ENCODE measurements at regions not wholly inside any gene's neighbourhood (a gene's known extent, or its start where the extent isn't known, plus 50 kb on each side); places are given as distances from the start of the nearest gene placed in this dataset.

DNA sequence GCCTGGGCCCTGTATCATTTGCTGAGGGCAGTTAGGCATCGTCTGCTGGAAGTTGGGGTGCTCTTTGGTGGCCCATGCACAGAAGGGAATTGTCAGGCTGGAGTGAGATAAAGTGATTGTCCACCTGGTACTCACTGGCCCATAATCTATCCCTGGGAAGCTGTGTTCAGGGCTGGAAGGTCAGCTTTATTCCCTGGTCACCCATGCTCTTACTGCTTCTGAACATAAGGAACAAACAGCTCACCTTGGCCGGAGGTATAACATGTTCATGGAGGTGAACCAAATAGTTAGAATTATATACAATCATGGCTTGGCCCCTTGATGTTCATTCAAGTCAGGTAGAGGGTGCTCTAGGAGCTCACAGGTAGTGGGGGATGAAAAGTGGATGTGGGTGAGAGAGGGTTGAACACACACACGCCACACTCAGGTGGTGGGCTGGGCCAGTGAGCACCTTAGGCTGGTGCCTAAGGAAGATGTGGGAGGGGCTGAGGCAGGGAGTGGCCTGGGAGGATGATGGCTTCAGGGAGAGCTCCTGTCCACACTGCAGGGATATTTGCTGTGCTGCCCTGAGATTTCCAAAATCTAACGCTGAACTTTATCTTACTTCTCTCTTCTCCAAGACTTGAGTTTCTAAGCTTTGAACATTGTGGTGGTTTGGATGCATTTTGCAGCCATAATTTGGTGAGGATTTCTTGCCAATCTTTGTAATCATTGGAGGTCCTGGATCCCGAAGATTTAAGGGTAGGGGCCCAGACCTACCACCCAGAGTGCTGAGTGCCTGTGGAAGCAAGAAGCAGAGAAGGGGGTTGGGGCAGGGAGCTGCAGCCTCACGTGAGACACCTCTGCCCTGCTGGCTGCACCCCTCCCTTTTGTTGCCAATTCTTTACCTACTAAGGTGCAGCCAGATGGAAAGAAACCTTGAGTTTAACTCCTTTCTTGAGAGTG lies 420.6 kb downstream of the ZNF536 start:
- ATAC-seq: no peak
- intact Hi-C loops (cut with DNase I): no loop called here
- 72% methylated on average over 6 of the region's 6 CpGs for WGBS
- H3K27me3 ChIP-seq (ENCODE audit: control insufficient read depth, insufficient read depth): no peaks in the 10 kb centered on the region
- H3K9me3 ChIP-seq (ENCODE audit: control insufficient read depth, low read length): no peaks in the 10 kb centered on the region
- no peak for DNase-seq
- H3K4me1 ChIP-seq (ENCODE audit: control insufficient read depth, insufficient read depth, low read length): no peaks in the 10 kb centered on the region
- no peak overlapping the region for H3K4me3 ChIP-seq (ENCODE audit: low read length)
- no peak overlapping the region for H3K27ac ChIP-seq (ENCODE audit: low read length)

DNA sequence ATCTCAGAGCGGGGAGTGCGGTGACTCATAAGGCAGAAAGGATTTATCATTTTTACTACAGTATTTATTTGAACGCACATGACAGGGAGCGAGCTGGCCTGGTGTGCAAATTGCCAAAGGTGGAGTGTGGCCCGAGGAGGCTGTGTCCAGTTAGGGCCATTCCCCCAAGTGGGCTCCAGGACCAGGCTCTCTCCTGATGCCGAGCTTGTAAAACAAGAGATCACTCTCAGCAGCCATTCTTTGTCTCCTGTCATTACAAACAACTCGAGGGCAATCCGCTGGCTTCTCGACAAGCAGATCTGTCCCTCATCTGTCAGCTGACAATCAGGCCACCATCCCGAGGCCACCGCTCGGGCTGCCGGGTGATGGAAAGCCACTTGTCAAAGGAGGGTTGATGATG lies 418.9 kb downstream of the ZNF536 start:
- no peak for ATAC-seq
- no peak overlapping the region for H3K4me3 ChIP-seq (ENCODE audit: low read length)
- DNase-seq: no peak
- intact Hi-C loops (cut with DNase I): no loop called here
- H3K27ac ChIP-seq (ENCODE audit: low read length): no peak overlapping the region
- WGBS: 70% methylated on average over 13 of the region's 13 CpGs
- H3K9me3 ChIP-seq (ENCODE audit: control insufficient read depth, low read length): no peaks in the 10 kb centered on the region
- no peaks in the 10 kb centered on the region for H3K27me3 ChIP-seq (ENCODE audit: control insufficient read depth, insufficient read depth)
- H3K4me1 ChIP-seq (ENCODE audit: control insufficient read depth, insufficient read depth, low read length): no peaks in the 10 kb centered on the region

DNA sequence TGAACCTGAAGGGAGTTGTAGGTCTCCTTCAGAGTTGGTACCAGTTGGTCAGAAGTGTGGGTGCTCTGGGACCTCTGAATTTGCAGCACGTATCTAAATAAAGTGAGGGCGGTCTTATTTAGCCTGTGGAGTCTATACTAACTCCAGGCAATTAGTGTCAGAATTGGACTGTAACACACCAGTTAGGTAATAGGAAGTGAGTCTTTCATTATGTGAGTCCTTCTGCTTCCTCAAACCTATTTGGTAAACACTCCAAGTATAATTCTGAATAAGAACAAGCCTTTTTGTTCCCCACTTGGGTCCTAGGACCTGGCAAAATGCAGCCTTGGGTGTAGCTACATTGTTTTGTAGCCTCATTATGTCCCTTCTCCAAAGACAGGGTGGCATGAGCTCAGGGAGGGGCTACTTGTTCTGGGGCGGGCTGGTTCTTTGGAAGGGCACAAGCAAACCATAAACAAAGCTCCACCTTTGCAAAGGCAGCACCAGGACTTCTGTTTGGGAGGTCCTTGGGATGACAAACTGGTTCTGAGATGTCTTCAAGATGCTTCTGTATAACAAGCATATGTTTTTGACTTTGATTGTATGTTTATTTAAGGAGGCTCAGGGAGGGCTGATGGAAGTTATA lies 418.0 kb downstream of the ZNF536 start:
- ATAC-seq (no peak), DNase-seq (no peak)
- Histone ChIP-seq H3K4me1 (ENCODE audit: control insufficient read depth, insufficient read depth, low read length) (no peaks in the 10 kb centered on the region), H3K27me3 (ENCODE audit: control insufficient read depth, insufficient read depth) (no peaks in the 10 kb centered on the region), H3K27ac (ENCODE audit: low read length) (no peak overlapping the region), H3K4me3 (ENCODE audit: low read length) (no peak overlapping the region), H3K9me3 (ENCODE audit: control insufficient read depth, low read length) (no peaks in the 10 kb centered on the region)
- intact Hi-C loops (cut with DNase I): no loop called here
- WGBS: 93% methylated on average over 3 of the region's 3 CpGs

DNA sequence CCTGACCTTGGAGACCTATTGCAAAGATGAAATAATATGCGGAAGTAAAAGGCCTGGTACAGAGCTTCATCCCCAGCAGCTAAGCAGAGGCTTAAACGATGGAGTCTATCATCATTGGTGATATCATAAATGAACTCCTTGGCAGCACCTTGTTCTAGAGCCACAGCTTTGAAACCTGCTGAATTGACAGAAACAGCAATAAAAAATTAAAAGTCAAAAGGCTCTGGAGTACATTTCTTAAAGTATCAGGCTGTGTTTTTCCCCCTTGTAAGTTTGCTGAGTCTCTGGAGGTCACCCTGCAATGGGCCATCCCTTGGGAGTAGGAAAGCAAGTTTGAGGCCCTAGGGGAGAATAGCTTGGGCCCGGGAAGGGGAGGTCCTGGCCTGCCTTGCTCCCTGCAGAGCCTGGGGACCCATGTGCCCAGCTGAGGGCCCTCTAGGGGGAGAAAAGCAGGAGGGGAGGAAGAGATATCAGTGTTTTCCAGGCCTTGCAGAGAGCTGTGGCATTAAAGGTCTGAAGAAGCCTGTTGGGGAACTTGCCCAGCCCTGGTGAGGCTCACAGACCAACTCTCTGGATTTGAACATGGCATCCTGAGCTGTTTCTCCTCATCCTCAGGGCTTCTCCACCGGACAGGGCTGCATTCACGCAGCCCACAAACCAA lies 416.1 kb downstream of the ZNF536 start:
- Histone ChIP-seq H3K4me3 (ENCODE audit: low read length) (no peak overlapping the region), H3K4me1 (ENCODE audit: control insufficient read depth, insufficient read depth, low read length) (no peaks in the 10 kb centered on the region), H3K27ac (ENCODE audit: low read length) (no peak overlapping the region), H3K27me3 (ENCODE audit: control insufficient read depth, insufficient read depth) (no peaks in the 10 kb centered on the region), H3K9me3 (ENCODE audit: control insufficient read depth, low read length) (no peaks in the 10 kb centered on the region)
- WGBS: 74% methylated on average over 5 of the region's 5 CpGs
- no peak for DNase-seq
- intact Hi-C loops (cut with DNase I): no loop called here
- no peak for ATAC-seq

DNA sequence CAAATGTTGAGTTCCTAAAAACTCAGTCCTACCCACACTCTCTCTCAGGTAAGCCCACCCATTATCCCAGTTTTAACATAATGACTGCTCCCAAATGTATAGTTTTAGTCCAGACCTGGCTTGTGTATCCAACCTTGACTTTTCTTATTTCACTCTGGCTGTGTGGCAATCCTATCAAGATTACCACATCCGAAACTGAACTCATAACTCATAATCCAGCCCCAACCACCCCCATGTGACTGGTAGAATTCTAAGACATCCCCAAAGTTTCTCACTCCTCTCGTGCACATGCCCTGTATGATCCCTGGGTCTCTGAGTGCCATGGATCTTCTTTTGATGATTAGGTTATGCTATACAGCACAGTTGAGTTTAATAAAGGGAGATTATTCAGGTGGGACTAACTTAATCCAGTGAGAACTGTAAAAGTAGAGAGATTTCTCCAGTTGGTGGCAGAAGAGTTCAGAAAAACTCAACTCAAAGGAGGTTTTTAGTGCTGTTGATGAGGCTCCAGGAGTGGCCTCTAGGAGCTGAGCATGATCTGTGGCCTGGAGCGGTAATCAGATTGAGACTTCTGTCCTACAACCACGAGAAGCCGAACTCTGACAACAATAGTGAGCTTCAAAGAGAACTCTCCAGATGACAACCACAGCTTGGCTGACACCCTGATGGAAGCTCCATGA lies 413.4 kb downstream of the ZNF536 start:
- Histone ChIP-seq H3K27me3 (ENCODE audit: control insufficient read depth, insufficient read depth) (no peaks in the 10 kb centered on the region), H3K4me1 (ENCODE audit: control insufficient read depth, insufficient read depth, low read length) (no peaks in the 10 kb centered on the region), H3K9me3 (ENCODE audit: control insufficient read depth, low read length) (no peaks in the 10 kb centered on the region), H3K4me3 (ENCODE audit: low read length) (no peak overlapping the region), H3K27ac (ENCODE audit: low read length) (no peak overlapping the region)
- no peak for DNase-seq
- no peak for ATAC-seq
- intact Hi-C loops (cut with DNase I): no loop called here
- 65% methylated on average over 5 of the region's 5 CpGs for WGBS

DNA sequence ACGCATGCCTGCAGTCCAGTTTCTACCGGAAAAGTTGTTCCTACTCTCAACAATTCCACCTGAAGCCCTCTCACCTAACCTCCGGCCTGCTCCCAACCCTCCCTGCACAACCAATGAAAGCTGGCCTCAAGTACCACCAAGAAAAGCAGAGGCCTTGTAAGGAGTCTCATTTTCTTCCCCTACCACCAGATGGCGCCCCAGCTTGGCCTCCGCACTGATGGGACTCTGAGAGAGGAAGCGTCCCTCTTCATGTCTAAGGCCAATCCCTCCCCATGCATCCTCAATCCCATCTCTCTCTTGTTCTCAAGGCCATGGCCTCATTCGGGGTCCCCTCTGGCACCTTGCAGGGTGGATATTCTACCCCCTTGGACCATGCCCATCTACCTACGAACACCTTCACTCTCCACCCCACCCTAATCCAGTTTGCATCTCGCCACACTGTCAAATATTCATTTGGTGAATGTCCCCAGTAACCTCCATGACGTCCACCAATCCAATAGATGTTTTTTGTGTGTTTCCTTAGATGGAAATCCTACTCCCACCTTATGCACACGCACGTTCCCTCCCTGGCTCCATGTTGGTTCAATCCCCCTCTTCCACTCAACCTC lies 412.8 kb downstream of the ZNF536 start:
- peak; percentile 22 to 67 (median 63) for DNase-seq
- no peak for ATAC-seq
- Histone ChIP-seq H3K27ac (ENCODE audit: low read length) (no peak overlapping the region), H3K27me3 (ENCODE audit: control insufficient read depth, insufficient read depth) (no peaks in the 10 kb centered on the region), H3K4me3 (ENCODE audit: low read length) (no peak overlapping the region), H3K9me3 (ENCODE audit: control insufficient read depth, low read length) (no peaks in the 10 kb centered on the region), H3K4me1 (ENCODE audit: control insufficient read depth, insufficient read depth, low read length) (no peaks in the 10 kb centered on the region)
- intact Hi-C loops (cut with DNase I): no loop called here
- WGBS: 64% methylated on average over 12 of the region's 12 CpGs

DNA sequence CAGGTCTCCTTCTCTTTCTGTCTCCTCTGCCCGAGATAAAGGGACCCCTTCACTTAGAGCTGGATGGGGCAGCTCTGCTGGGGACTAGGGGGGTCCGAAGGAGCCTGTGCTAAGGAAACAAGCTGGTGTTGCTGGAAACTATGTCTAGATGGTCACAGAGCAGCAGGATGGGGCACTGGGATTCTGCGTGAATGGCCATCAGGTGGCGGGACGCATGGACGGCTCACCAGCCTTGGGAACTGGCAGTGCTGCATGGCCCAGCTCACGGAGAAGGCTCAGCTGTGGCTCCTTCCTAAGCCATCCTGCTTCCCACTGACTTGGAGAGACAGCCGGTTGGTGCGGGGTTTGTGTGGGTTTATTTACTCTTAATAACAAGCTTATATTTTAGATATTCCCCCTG lies 411.8 kb downstream of the ZNF536 start:
- Histone ChIP-seq H3K27me3 (ENCODE audit: control insufficient read depth, insufficient read depth) (no peaks in the 10 kb centered on the region), H3K4me1 (ENCODE audit: control insufficient read depth, insufficient read depth, low read length) (no peaks in the 10 kb centered on the region), H3K27ac (ENCODE audit: low read length) (no peak overlapping the region), H3K4me3 (ENCODE audit: low read length) (no peak overlapping the region), H3K9me3 (ENCODE audit: control insufficient read depth, low read length) (no peaks in the 10 kb centered on the region)
- no peak for DNase-seq
- WGBS: 86% methylated on average over 9 of the region's 9 CpGs
- intact Hi-C loops (cut with DNase I): no loop called here
- no peak for ATAC-seq

DNA sequence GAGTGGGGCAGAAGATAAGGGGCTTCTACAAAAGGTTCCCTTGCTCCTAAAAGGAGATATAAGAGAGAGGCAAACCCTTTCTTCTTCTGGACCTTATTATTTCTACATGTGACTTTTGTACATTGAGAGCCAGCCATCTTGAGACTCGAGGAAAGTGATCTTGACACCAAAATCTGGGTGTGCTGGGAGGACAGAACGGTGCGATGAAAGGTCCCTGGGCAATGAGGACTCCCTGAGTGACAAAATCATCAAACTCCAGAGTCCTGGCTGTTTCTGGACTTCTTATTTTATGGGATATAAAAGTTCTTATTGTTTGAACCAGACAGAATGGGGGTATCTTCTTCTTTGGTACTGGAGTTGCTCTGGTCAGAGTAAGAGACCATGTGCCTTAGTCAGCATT lies 411.0 kb downstream of the ZNF536 start:
- DNase-seq: no peak
- Histone ChIP-seq H3K9me3 (ENCODE audit: control insufficient read depth, low read length) (no peaks in the 10 kb centered on the region), H3K27me3 (ENCODE audit: control insufficient read depth, insufficient read depth) (no peaks in the 10 kb centered on the region), H3K4me3 (ENCODE audit: low read length) (no peak overlapping the region), H3K27ac (ENCODE audit: low read length) (no peak overlapping the region), H3K4me1 (ENCODE audit: control insufficient read depth, insufficient read depth, low read length) (no peaks in the 10 kb centered on the region)
- 81% methylated on average over 3 of the region's 3 CpGs for WGBS
- intact Hi-C loops (cut with DNase I): no loop called here
- ATAC-seq: no peak

DNA sequence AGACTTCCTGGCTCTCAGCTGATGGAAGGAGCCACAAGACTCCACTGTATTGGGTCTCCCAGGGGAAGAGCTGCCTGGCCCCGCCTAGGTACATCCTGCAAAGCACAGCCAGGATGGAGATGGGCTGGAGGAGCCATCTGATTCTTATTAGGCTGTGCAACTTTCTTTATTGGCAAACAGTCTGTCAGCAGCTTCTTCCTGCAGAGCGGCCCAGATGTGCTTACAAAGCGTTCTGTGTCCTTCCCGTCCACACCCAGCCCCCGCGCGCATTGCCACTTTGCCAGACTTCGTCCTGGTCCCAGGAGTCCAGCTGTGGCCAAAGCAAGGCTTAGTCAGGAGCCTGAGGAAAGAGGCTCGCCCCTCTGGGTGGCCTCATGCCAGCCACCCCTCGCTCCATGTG lies 409.3 kb downstream of the ZNF536 start:
- WGBS: 77% methylated on average over 10 of the region's 10 CpGs
- no peak for ATAC-seq

DNA sequence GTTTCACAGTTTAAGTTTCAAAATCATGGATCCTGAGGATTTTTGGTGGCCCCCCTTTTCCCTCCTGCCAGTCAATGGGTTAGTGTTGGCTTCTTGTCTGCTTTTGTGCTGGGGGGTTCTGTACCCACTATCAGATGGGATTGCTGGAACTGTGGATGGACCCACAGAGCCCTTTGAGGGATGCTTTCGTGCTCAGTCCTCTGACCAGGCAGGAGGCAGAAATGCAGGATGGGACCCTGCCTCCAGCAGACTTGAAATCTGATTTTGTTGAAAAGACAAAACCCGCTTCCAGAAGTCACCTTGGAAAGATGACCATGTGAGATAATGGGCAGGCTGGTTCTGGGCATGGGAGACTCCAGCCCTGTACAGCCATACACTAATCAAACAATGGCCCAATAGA lies 408.9 kb downstream of the ZNF536 start:
- WGBS: 91% methylated on average over 2 of the region's 2 CpGs
- Histone ChIP-seq H3K27me3 (ENCODE audit: control insufficient read depth, insufficient read depth) (no peaks in the 10 kb centered on the region), H3K27ac (ENCODE audit: low read length) (no peak overlapping the region), H3K4me1 (ENCODE audit: control insufficient read depth, insufficient read depth, low read length) (no peaks in the 10 kb centered on the region), H3K4me3 (ENCODE audit: low read length) (no peak overlapping the region), H3K9me3 (ENCODE audit: control insufficient read depth, low read length) (no peaks in the 10 kb centered on the region)
- DNase-seq (no peak), ATAC-seq (no peak)
- intact Hi-C loops (cut with DNase I): no loop called here

More for the DNA sequence above, 409.3 kb downstream of the ZNF536 start:
- intact Hi-C loops (cut with DNase I): no loop called here
- DNase-seq: peak in 1 of 3 donors; percentile 31
- H3K4me1 ChIP-seq (ENCODE audit: control insufficient read depth, insufficient read depth, low read length): no peaks in the 10 kb centered on the region
- no peaks in the 10 kb centered on the region for H3K27me3 ChIP-seq (ENCODE audit: control insufficient read depth, insufficient read depth)
- no peak overlapping the region for H3K27ac ChIP-seq (ENCODE audit: low read length)
- H3K4me3 ChIP-seq (ENCODE audit: low read length): no peak overlapping the region
- H3K9me3 ChIP-seq (ENCODE audit: control insufficient read depth, low read length): no peaks in the 10 kb centered on the region

Data from right cardiac atrium (tissue), 5 donors.